NCI-H2081 treated with DMSO at 0.1 percent for 48 hours (cell line): ENCODE measurements at regions not wholly inside any gene's neighbourhood (a gene's known extent, or its start where the extent isn't known, plus 50 kb on each side); places are given as distances from the start of the nearest gene placed in this dataset.
"Not testable (repeated sequence)": the region's sequence is repeated elsewhere in the genome, so short reads cannot be mapped to it uniquely, and the experiment has no call there.

Experiments used
- DNase-seq: peaks from one replicate; lab custom pipeline; 2025; lab: John Stamatoyannopoulos, UW

GRCh38 chr12:46711756-46712155 lies 114.0 kb downstream of the SLC38A4 start:
- DNase-seq: no peak

GRCh38 chr12:46710125-46710743 lies 115.6 kb downstream of the SLC38A4 start:
- DNase-seq: no peak

- no peak for DNase-seq
Measured at GRCh38 chr12:46702581-46703344, 123.0 kb downstream of the SLC38A4 start.

GRCh38 chr12:46701356-46701755 lies 124.4 kb downstream of the SLC38A4 start:
- no peak for DNase-seq

- DNase-seq: no peak
Measured at GRCh38 chr12:46699986-46700385, 125.8 kb downstream of the SLC38A4 start.

GRCh38 chr12:46698003-46698402 lies 127.8 kb downstream of the SLC38A4 start:
- no peak for DNase-seq

GRCh38 chr12:46693518-46693917 lies 132.3 kb downstream of the SLC38A4 start:
- no peak for DNase-seq

GRCh38 chr12:46693034-46693433 lies 132.8 kb downstream of the SLC38A4 start:
- DNase-seq: no peak

GRCh38 chr12:46692606-46693005 lies 133.2 kb downstream of the SLC38A4 start:
- DNase-seq: no peak

- DNase-seq: no peak
Measured at GRCh38 chr12:46686267-46686942, 139.4 kb downstream of the SLC38A4 start.

GRCh38 chr12:46684243-46684642 lies 141.6 kb downstream of the SLC38A4 start:
- not testable (repeated sequence) for DNase-seq

GRCh38 chr12:46682148-46682547 lies 143.6 kb downstream of the SLC38A4 start:
- DNase-seq: no peak

GRCh38 chr12:46680506-46680905 lies 145.3 kb downstream of the SLC38A4 start:
- DNase-seq: no peak

GRCh38 chr12:46679754-46680153 lies 146.0 kb downstream of the SLC38A4 start:
- no peak for DNase-seq

- no peak for DNase-seq
Measured at GRCh38 chr12:46678426-46678825, 147.4 kb downstream of the SLC38A4 start.

- no peak for DNase-seq
Measured at GRCh38 chr12:46677749-46678148, 148.0 kb downstream of the SLC38A4 start.

- DNase-seq: no peak
Measured at GRCh38 chr12:46676797-46677520, 148.8 kb downstream of the SLC38A4 start.

- no peak for DNase-seq
Measured at GRCh38 chr12:46676396-46676795, 149.4 kb downstream of the SLC38A4 start.

GRCh38 chr12:46675736-46676135 lies 150.1 kb downstream of the SLC38A4 start:
- DNase-seq: no peak

- DNase-seq: no peak
Measured at GRCh38 chr12:46674800-46675199, 151.0 kb downstream of the SLC38A4 start.

- no peak for DNase-seq
Measured at GRCh38 chr12:46674129-46674528, 151.7 kb downstream of the SLC38A4 start.

- DNase-seq: no peak
Measured at GRCh38 chr12:46671102-46671501, 154.7 kb downstream of the SLC38A4 start.
